ENCODE measurements at regions not wholly inside any gene's neighbourhood (a gene's known extent, or its start where the extent isn't known, plus 50 kb on each side); places are given as distances from the start of the nearest gene placed in this dataset.

DNA sequence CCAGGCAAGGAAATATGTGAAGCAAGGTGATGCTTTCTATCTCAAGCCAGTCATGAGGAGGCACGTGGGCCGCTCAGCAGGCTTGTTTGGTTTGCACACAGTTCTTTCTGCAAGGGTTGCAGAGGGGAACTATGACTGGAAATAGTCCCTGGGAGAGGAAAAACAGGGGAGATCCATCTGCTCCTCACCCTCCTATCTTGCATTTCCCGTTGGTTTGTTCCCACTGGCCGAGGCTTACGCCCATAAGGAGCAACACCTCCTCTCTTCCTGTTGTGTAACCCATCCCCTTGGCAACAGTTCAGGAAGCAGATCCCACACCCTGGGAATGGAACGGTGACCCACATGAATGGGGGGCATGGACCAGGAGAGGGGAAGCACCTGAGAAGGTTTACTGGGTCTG, 72.1 kb upstream of the MAGI1 start:
- no peak for DNase-seq (ENCODE audit: low read depth)
- TF ChIP-seq, protein P1, sequence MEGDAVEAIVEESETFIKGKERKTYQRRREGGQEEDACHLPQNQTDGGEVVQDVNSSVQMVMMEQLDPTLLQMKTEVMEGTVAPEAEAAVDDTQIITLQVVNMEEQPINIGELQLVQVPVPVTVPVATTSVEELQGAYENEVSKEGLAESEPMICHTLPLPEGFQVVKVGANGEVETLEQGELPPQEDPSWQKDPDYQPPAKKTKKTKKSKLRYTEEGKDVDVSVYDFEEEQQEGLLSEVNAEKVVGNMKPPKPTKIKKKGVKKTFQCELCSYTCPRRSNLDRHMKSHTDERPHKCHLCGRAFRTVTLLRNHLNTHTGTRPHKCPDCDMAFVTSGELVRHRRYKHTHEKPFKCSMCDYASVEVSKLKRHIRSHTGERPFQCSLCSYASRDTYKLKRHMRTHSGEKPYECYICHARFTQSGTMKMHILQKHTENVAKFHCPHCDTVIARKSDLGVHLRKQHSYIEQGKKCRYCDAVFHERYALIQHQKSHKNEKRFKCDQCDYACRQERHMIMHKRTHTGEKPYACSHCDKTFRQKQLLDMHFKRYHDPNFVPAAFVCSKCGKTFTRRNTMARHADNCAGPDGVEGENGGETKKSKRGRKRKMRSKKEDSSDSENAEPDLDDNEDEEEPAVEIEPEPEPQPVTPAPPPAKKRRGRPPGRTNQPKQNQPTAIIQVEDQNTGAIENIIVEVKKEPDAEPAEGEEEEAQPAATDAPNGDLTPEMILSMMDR (IDR thresholded peaks at IDR 0.05; ENCODE audit: control insufficient read depth, extremely low read depth, insufficient read depth): no peak
- H3K4me3 ChIP-seq (ENCODE audit: low read depth, low read length): no peak overlapping the region

DNA sequence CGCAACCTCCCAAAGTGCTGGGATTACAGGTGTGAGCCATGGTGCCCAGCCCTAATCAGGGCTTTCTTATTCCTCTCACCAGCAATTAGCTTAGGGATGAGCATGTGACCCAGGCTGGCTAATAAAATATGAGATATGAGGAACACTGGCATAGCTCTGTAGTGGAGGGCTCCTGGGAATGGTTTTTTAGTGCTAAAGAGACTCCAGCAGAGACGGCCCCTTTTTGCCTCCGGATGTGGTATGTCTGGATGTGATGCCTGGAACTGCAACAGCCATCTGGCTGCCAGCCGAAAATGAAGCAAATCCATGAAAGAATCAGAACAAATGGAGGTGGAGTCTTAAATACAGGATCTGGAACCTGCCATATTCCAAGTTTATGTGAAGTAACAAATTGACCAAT, 69.1 kb upstream of the MAGI1 start:
- no peak overlapping the region for H3K4me3 ChIP-seq (ENCODE audit: low read depth, low read length)
- no peak for DNase-seq (ENCODE audit: low read depth)
- TF ChIP-seq, protein P1 (IDR thresholded peaks at IDR 0.05; ENCODE audit: control insufficient read depth, extremely low read depth, insufficient read depth): no peak

DNA sequence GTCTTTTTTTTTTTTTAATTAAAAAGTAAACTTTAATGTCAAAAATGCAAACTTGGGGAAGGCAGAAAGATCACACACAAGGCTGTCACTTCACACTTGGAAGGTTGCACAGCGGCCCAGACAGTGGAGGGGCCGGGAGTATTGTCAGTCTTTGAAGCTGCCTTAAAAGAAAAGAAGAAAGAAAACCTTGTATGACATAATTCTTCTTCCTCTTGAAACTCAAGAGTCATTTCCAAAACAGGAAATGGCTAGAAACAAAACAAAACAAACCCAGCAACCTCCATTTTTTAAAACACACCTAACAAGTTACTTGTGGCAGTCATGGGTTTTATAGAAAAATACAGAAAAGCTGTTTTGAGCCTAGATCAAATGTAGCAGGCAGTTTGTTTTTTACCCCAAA, 68.1 kb upstream of the MAGI1 start:
- TF ChIP-seq, protein P1 (IDR thresholded peaks at IDR 0.05; ENCODE audit: control insufficient read depth, extremely low read depth, insufficient read depth): no peak
- no peak overlapping the region for H3K4me3 ChIP-seq (ENCODE audit: low read depth, low read length)
- no peak for DNase-seq (ENCODE audit: low read depth)

- no peak overlapping the region for H3K4me3 ChIP-seq (ENCODE audit: low read depth, low read length)
- TF ChIP-seq, protein P1 (IDR thresholded peaks at IDR 0.05; ENCODE audit: control insufficient read depth, extremely low read depth, insufficient read depth): no peak
- no peak for DNase-seq (ENCODE audit: low read depth)
Observed at GRCh38 chr3:66104535-66104934, 65.8 kb upstream of the MAGI1 start.

- TF ChIP-seq, protein P1 (IDR thresholded peaks at IDR 0.05; ENCODE audit: control insufficient read depth, extremely low read depth, insufficient read depth): no peak
- no peak for DNase-seq (ENCODE audit: low read depth)
- no peak overlapping the region for H3K4me3 ChIP-seq (ENCODE audit: low read depth, low read length)
Observed at GRCh38 chr3:66103729-66104128, 65.0 kb upstream of the MAGI1 start.

DNA sequence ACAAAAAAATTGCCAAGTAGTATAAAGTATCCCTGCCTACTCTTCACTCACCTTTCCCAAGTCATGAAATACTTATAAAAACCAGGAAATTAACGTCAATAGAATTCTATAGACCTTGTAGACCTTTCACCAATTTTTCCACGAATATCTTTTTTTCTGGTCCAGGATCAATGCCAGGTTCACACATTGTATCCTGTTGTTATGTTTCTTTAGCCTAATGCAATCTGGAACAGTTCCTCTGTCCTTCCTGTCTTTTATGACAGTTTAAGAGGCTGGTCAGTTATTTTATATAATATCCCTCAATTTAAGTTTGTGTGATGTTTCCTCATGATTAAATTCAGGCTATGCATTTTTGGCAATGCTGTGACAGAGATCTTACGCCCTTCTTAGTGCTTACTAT, 63.2 kb upstream of the MAGI1 start:
- no peak for DNase-seq (ENCODE audit: low read depth)
- H3K4me3 ChIP-seq (ENCODE audit: low read depth, low read length): no peak overlapping the region
- TF ChIP-seq, protein P1 (IDR thresholded peaks at IDR 0.05; ENCODE audit: control insufficient read depth, extremely low read depth, insufficient read depth): no peak

DNA sequence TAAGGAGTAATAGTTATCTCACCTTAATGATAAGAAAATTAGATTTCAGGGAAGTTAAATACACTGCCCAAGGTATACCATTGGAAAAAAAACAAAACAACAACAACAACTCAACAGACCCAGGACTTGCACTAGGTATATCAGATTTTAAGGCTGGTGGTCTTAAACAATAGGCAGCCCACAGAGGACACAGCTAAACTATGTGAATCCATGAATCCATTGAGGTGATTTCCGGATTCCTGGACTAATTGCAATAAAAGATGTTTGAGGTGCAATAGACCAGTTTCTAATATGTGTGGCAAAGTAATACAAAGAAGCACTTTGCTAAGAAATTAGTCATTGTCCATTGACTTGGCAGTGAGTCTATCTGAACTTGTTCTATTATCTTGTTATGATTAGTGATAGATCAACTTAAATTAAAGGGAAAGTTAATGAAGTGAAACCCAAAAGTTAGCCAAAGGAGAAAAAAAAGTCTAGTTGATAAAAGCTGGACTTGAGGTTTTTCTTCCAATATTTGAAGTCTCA, 60.9 kb upstream of the MAGI1 start:
- TF ChIP-seq, protein P1 (IDR thresholded peaks at IDR 0.05; ENCODE audit: control insufficient read depth, extremely low read depth, insufficient read depth): no peak
- H3K4me3 ChIP-seq (ENCODE audit: low read depth, low read length): no peak overlapping the region
- no peak for DNase-seq (ENCODE audit: low read depth)
